ENCODE measurements at regions not wholly inside any gene's neighbourhood (a gene's known extent, or its start where the extent isn't known, plus 50 kb on each side); places are given as distances from the start of the nearest gene placed in this dataset.

GRCh38 chr12:93079271-93079670 lies 150.2 kb upstream of the EEA1 start:
- DNase-seq (ENCODE audit: low read depth, low spot score) = no peak
- TF ChIP-seq, protein P1, sequence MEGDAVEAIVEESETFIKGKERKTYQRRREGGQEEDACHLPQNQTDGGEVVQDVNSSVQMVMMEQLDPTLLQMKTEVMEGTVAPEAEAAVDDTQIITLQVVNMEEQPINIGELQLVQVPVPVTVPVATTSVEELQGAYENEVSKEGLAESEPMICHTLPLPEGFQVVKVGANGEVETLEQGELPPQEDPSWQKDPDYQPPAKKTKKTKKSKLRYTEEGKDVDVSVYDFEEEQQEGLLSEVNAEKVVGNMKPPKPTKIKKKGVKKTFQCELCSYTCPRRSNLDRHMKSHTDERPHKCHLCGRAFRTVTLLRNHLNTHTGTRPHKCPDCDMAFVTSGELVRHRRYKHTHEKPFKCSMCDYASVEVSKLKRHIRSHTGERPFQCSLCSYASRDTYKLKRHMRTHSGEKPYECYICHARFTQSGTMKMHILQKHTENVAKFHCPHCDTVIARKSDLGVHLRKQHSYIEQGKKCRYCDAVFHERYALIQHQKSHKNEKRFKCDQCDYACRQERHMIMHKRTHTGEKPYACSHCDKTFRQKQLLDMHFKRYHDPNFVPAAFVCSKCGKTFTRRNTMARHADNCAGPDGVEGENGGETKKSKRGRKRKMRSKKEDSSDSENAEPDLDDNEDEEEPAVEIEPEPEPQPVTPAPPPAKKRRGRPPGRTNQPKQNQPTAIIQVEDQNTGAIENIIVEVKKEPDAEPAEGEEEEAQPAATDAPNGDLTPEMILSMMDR (IDR thresholded peaks at IDR 0.05; ENCODE audit: insufficient read depth, low read length, missing control alignments) = no peak
- ChIA-PET CTCF (interaction anchor here (1.0 kb wide), 1 partner anchor 318 kb away, joined by 3 read pairs; no protein-coding TSS in a partner anchor), POLR2A (no interaction called here)
- H3K4me3 ChIP-seq (ENCODE audit: low read depth, low read length) = no peak overlapping the region

GRCh38 chr12:93079976-93080375 lies 150.9 kb upstream of the EEA1 start:
- DNase-seq (ENCODE audit: low read depth, low spot score) = no peak
- TF ChIP-seq, protein P1 (IDR thresholded peaks at IDR 0.05; ENCODE audit: insufficient read depth, low read length, missing control alignments) = no peak
- ChIA-PET CTCF (interaction anchor here (1.0 to 1.1 kb wide), 3 partner anchors 301 to 340 kb away, joined by 3 read pairs; no protein-coding TSS in a partner anchor), POLR2A (no interaction called here)
- no peak overlapping the region for H3K4me3 ChIP-seq (ENCODE audit: low read depth, low read length)

DNA sequence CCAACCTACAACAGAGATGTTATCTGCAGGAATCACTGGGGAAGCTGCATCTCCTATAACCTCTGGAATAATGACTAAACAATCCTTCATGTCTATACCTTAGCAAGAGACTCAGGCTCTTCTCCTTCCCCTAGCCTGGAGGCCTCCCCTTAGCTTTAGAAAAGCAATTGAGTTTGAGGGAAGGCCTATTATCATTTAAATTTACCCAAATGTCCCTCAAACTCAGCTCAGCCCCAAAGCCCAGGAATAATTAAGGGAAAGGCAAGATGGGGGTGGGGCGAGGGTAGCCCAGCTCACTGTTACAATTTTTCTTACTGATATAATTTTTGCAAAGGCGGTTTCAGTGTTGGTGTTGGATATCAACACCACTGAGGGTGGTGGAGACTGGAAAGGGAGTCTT lies 151.4 kb upstream of the EEA1 start:
- CTCF ChIA-PET = interaction anchor here (1.0 to 1.1 kb wide), 3 partner anchors 300 to 339 kb away, joined by 3 read pairs; no protein-coding TSS in a partner anchor
- no peak overlapping the region for H3K4me3 ChIP-seq (ENCODE audit: low read depth, low read length)
- DNase-seq (ENCODE audit: low read depth, low spot score) = no peak
- POLR2A ChIA-PET = interaction anchor here (0.8 kb wide), 1 partner anchor 83 kb away, joined by 3 read pairs; no protein-coding TSS in a partner anchor
- TF ChIP-seq, protein P1 (IDR thresholded peaks at IDR 0.05; ENCODE audit: insufficient read depth, low read length, missing control alignments) = no peak

DNA sequence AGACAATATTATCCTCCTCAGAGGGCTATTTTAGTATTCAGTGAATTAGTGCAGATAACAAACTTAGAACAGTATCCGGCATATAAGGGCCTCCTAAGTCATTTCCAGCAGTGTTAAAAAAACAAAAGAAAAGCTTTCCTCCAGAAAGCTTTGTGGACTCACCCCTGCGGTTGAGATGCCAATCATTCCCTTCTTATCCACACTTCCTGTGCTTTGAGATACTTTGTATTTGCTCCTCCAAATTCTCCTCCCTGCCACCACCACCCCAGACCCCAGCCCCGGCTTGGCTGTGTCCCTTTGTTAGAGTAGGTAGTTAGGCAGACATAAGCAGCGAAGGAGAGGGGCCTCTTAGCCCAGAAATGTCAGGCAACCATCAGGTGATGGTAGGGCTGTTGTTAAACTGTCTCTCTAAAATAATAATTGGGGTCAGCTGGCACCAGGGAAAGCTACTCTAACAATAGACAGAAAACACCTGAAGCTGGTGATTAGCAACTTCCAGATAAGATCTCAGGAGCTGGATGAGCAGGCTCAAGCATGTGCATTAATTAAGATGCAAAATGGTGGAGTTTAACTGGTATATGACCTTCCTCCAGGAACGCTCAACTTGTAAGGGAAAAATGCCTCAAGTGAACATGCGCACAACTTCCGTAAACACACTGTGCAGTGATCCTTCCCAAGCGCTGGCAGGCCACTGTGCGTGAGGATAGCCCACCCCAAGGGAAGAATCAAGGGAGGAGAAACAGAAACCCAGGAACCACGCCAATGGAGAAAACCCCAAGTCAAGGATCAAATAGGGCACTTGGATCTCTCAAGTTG lies 152.1 kb upstream of the EEA1 start:
- ChIA-PET POLR2A (interaction anchor here (0.5 to 0.8 kb wide), 2 partner anchors 82 to 393 kb away, joined by 3 read pairs; no protein-coding TSS in a partner anchor), CTCF (interaction anchor here (1.0 to 1.1 kb wide), 3 partner anchors 300 to 338 kb away, joined by 3 read pairs; no protein-coding TSS in a partner anchor)
- H3K4me3 ChIP-seq (ENCODE audit: low read depth, low read length) = no peak overlapping the region
- DNase-seq (ENCODE audit: low read depth, low spot score) = peak; percentile 50
- TF ChIP-seq, protein P1 (IDR thresholded peaks at IDR 0.05; ENCODE audit: insufficient read depth, low read length, missing control alignments) = no peak

DNA sequence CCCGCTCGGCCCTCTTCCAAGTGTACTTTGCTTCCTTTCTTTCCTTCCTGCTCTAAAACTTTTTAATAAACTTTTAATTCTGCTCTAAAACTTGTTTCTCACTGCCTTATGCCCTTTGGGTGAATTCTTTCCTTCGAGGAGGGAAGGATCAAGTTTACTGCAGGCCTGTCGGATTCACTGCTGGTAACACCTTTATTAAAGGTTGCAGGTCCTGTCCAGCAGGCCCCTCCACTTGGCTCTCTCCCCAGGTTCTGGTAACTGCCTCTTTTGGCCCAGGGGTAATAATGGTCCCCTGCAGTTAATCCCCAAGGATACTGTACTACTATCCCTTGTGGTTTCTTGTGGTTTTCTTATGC lies 152.7 kb upstream of the EEA1 start:
- TF ChIP-seq, protein P1 (IDR thresholded peaks at IDR 0.05; ENCODE audit: insufficient read depth, low read length, missing control alignments) = no peak
- CTCF ChIA-PET = interaction anchor here (1.0 kb wide), 1 partner anchor 336 kb away, joined by 3 read pairs; no protein-coding TSS in a partner anchor
- POLR2A ChIA-PET = interaction anchor here (0.5 kb wide), 1 partner anchor 393 kb away, joined by 3 read pairs; no protein-coding TSS in a partner anchor
- H3K4me3 ChIP-seq (ENCODE audit: low read depth, low read length) = no peak overlapping the region
- no peak for DNase-seq (ENCODE audit: low read depth, low spot score)

Measured in AG04449 (cell line).